GM23338 (cell line): ENCODE measurements at regions not wholly inside any gene's neighbourhood (a gene's known extent, or its start where the extent isn't known, plus 50 kb on each side); places are given as distances from the start of the nearest gene placed in this dataset.

Experiments used
- ATAC-seq: fragments of 200-7000 bp; cut with Tn5 transposase; 3 replicates; pipeline ENCODE4 v1.9.1; 2020
- DNase-seq: peaks from one replicate; pipeline ENCODE4 v3.0.0-alpha.2; 2015; ENCODE audit warnings: low spot score
- H2AFZ ChIP-seq: fragments of 200-600 bp; sonication (generic); 2 replicates; pipeline ENCODE4 v1.8.0; 2016; ENCODE audit warnings: antibody characterized with exemption, mild to moderate bottlenecking, moderate library complexity
- H3F3A ChIP-seq: fragments of 200-600 bp; sonication (generic); replicated peaks from 2 replicates; pipeline ENCODE4 v1.8.0; 2017; ENCODE audit warnings: antibody characterized with exemption, mixed run types, low read depth
- H3K27ac ChIP-seq: fragments of 200-600 bp; sonication (generic); 2 replicates; pipeline ENCODE4 v1.6.1; 2016; ENCODE audit warnings: low read depth
- H3K27me3 ChIP-seq: fragments of 200-600 bp; sonication (generic); 2 replicates; pipeline ENCODE4 v1.8.0; 2016; ENCODE audit warnings: mild to moderate bottlenecking, mixed run types, moderate library complexity; ENCODE audit not compliant: insufficient read depth
- H3K36me3 ChIP-seq: fragments of 200-600 bp; sonication (generic); 2 replicates; pipeline ENCODE4 v1.8.0; 2016; ENCODE audit warnings: mild to moderate bottlenecking; ENCODE audit not compliant: insufficient read depth
- H3K4me1 ChIP-seq: fragments of 200-600 bp; sonication (generic); 2 replicates; pipeline ENCODE4 v1.8.0; 2016; ENCODE audit warnings: mild to moderate bottlenecking, moderate library complexity; ENCODE audit not compliant: insufficient read depth
- H3K4me2 ChIP-seq: fragments of 200-600 bp; sonication (generic); 2 replicates; pipeline ENCODE4 v1.7.1; 2017; ENCODE audit warnings: mixed run types
- H3K4me3 ChIP-seq: fragments of 200-600 bp; sonication (generic); 2 replicates; pipeline ENCODE4 v1.6.1; 2016; ENCODE audit warnings: mixed run types
- H3K79me2 ChIP-seq: fragments of 200-600 bp; sonication (generic); replicated peaks from 2 replicates; pipeline ENCODE4 v1.8.0; 2017; ENCODE audit warnings: mild to moderate bottlenecking; ENCODE audit not compliant: insufficient read depth
- H3K9me2 ChIP-seq: fragments of 200-600 bp; sonication (generic); 2 replicates; pipeline ENCODE4 v1.8.0; 2017; ENCODE audit not compliant: insufficient read depth
- H4K20me1 ChIP-seq: fragments of 200-600 bp; sonication (generic); replicated peaks from 2 replicates; pipeline ENCODE4 v1.8.0; 2017; ENCODE audit warnings: mild to moderate bottlenecking; ENCODE audit not compliant: insufficient read depth
- H3K27ac Mint-ChIP-seq: 2 replicates; pipeline ENCODE4 v1.8.0; 2020; ENCODE audit warnings: inconsistent platforms, mild to moderate bottlenecking, moderate library complexity, mixed read lengths
- H3K27me3 Mint-ChIP-seq: 3 replicates; pipeline ENCODE4 v1.8.0; 2022; ENCODE audit warnings: low read depth, mild to moderate bottlenecking, moderate library complexity, mixed read lengths, inconsistent platforms; ENCODE audit not compliant: insufficient read depth, poor library complexity
- H3K36me3 Mint-ChIP-seq: 3 replicates; pipeline ENCODE4 v1.8.0; 2021; ENCODE audit warnings: low read depth, mild to moderate bottlenecking, inconsistent platforms, moderate library complexity, mixed read lengths
- H3K4me1 Mint-ChIP-seq: 3 replicates; pipeline ENCODE4 v1.8.0; 2020; ENCODE audit warnings: mild to moderate bottlenecking, inconsistent platforms, mixed read lengths
- H3K4me3 Mint-ChIP-seq: 3 replicates; pipeline ENCODE4 v1.8.0; 2021; ENCODE audit warnings: moderate library complexity, mild to moderate bottlenecking, inconsistent platforms, mixed read lengths
- H3K9me3 Mint-ChIP-seq: 3 replicates; pipeline ENCODE4 v1.8.0; 2020; ENCODE audit warnings: moderate library complexity, mild to moderate bottlenecking, inconsistent platforms, mixed read lengths
- EZH2 ChIP-seq: fragments of 200-600 bp; sonication (generic); IDR thresholded peaks from one replicate; pipeline ENCODE4 v1.8.0; 2017; ENCODE audit warnings: antibody characterized with exemption, mild to moderate bottlenecking, low read depth; ENCODE audit not compliant: unreplicated experiment
- EZH2phosphoT487 ChIP-seq: fragments of 200-600 bp; sonication (generic); IDR thresholded peaks from one replicate; pipeline ENCODE4 v1.8.1; 2018; ENCODE audit warnings: antibody characterized with exemption; ENCODE audit not compliant: unreplicated experiment
- JUNB ChIP-seq: IDR thresholded peaks from one replicate; pipeline ENCODE4 v1.6.1; 2016; ENCODE audit warnings: antibody characterized with exemption; ENCODE audit not compliant: unreplicated experiment
- NANOG ChIP-seq: IDR thresholded peaks from 2 replicates; pipeline ENCODE4 v1.6.1; 2016; ENCODE audit warnings: antibody characterized with exemption, borderline replicate concordance
- STAT1 ChIP-seq: IDR thresholded peaks from one replicate; pipeline ENCODE4 v1.6.1; 2016; ENCODE audit warnings: antibody characterized with exemption; ENCODE audit not compliant: unreplicated experiment
- ZNF114 ChIP-seq: fragments of 250-450 bp; sonication (Bioruptor Pico); IDR thresholded peaks from 2 replicates; pipeline ENCODE4 v1.5.0; 2020; ENCODE audit warnings: mild to moderate bottlenecking, moderate library complexity
- ZNF331 ChIP-seq: fragments of 250-450 bp; sonication (Bioruptor Pico); IDR thresholded peaks from 2 replicates; pipeline ENCODE4 v1.5.0; 2020; ENCODE audit warnings: low read depth, mild to moderate bottlenecking, moderate library complexity
- TF ChIP-seq, protein P1 (sequence below), 2 experiments: fragments of 200-600 bp in 1 of 2; sonication (generic) in 1 of 2; conservative IDR thresholded peaks; 2 replicates each; pipeline versions ENCODE4 v1.5.1 to v1.6.1; 2016 to 2017; ENCODE audit warnings: antibody characterized with exemption in 2 of 2, low read depth in 2 of 2, mild to moderate bottlenecking in 2 of 2, moderate library complexity in 1 of 2
- TF ChIP-seq, protein P2 (sequence below): IDR thresholded peaks from one replicate; pipeline ENCODE4 v1.6.1; 2018; ENCODE audit warnings: antibody characterized with exemption; ENCODE audit not compliant: unreplicated experiment
- TF ChIP-seq, protein P3 (sequence below): fragments of 250-450 bp; sonication (Bioruptor Pico); IDR thresholded peaks from 2 replicates; pipeline ENCODE4 v1.5.0; 2020; ENCODE audit warnings: mild to moderate bottlenecking, moderate library complexity

DNA sequence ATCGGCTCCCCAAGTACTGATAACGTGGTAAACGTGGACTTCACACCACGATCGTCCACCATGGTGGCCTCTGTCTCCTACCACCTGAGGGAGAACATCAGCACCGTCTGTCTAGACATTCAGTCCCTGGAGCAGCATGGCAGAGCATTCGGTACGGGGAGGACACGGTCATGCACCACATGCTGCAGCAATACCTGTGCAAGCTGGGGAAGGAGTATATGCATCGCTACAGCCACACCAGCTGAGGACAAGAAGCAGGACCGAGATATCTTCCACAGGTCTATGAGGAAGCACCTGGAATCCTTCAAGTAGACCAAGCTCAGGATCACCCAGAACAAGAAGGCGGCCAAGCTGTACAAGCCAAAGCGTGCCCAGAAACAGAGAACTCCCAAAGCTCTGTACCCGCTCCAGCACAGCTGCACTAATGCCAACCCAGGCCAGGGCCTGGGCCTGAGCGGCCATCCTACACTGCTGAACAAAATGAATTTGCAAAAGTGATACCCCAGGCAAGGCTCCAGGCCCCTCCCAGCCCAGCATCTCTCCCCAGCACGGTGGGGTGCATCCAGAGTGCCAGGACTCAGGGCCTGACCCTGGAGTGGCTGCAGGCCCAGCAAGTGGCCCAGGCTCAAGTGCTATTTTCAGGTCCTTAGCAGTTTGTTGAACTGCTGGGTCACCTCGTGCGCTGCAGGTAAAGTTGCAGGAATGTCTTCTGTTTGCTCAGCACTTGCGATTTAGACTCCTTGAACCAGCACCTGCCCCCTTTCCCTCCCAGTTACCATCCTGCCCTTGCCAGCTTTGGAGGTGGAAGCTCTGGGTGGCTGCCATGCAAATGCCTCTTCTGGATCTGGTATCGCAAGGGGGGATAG, 119.3 kb upstream of the SERPIND1 start:
- peaks cover 3% of the 10 kb centered on the region for H3K27me3 Mint-ChIP-seq
- no peaks in the 10 kb centered on the region for H3K4me1 Mint-ChIP-seq
- no peak for ATAC-seq

More for the DNA sequence above, 119.3 kb upstream of the SERPIND1 start:
- H3K27ac ChIP-seq, result no peak overlapping the region
- no peak overlapping the region for H3K4me2 ChIP-seq
- no peaks in the 10 kb centered on the region for H3K36me3 ChIP-seq
- H3F3A ChIP-seq, result no peaks in the 10 kb centered on the region
- H3K4me3 ChIP-seq, result no peak overlapping the region
- H2AFZ ChIP-seq, result no peak overlapping the region
- no peaks in the 10 kb centered on the region for H3K27me3 ChIP-seq
- H3K9me2 ChIP-seq, result no peaks in the 10 kb centered on the region
- no peaks in the 10 kb centered on the region for H4K20me1 ChIP-seq
- H3K4me3 Mint-ChIP-seq, result no peak overlapping the region
- no peaks in the 10 kb centered on the region; the same call in 2 of the 3 replicates for H3K9me3 Mint-ChIP-seq
- no peaks in the 10 kb centered on the region for H3K4me1 ChIP-seq
- H3K79me2 ChIP-seq, result no peaks in the 10 kb centered on the region
- DNase-seq, result no peak
- TF ChIP-seq JUNB (no peak), STAT1 (no peak), NANOG (no peak), EZH2phosphoT487 (no peak), ZNF331 (CRISPR knock-in tag) (no peak), EZH2 (no peak), ZNF114 (CRISPR knock-in tag) (no peak)
- TF ChIP-seq, protein P1, sequence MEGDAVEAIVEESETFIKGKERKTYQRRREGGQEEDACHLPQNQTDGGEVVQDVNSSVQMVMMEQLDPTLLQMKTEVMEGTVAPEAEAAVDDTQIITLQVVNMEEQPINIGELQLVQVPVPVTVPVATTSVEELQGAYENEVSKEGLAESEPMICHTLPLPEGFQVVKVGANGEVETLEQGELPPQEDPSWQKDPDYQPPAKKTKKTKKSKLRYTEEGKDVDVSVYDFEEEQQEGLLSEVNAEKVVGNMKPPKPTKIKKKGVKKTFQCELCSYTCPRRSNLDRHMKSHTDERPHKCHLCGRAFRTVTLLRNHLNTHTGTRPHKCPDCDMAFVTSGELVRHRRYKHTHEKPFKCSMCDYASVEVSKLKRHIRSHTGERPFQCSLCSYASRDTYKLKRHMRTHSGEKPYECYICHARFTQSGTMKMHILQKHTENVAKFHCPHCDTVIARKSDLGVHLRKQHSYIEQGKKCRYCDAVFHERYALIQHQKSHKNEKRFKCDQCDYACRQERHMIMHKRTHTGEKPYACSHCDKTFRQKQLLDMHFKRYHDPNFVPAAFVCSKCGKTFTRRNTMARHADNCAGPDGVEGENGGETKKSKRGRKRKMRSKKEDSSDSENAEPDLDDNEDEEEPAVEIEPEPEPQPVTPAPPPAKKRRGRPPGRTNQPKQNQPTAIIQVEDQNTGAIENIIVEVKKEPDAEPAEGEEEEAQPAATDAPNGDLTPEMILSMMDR (conservative IDR thresholded peaks at IDR 0.05; ENCODE audit: low read depth in 2 of 2), result no peak
- TF ChIP-seq, protein P2, sequence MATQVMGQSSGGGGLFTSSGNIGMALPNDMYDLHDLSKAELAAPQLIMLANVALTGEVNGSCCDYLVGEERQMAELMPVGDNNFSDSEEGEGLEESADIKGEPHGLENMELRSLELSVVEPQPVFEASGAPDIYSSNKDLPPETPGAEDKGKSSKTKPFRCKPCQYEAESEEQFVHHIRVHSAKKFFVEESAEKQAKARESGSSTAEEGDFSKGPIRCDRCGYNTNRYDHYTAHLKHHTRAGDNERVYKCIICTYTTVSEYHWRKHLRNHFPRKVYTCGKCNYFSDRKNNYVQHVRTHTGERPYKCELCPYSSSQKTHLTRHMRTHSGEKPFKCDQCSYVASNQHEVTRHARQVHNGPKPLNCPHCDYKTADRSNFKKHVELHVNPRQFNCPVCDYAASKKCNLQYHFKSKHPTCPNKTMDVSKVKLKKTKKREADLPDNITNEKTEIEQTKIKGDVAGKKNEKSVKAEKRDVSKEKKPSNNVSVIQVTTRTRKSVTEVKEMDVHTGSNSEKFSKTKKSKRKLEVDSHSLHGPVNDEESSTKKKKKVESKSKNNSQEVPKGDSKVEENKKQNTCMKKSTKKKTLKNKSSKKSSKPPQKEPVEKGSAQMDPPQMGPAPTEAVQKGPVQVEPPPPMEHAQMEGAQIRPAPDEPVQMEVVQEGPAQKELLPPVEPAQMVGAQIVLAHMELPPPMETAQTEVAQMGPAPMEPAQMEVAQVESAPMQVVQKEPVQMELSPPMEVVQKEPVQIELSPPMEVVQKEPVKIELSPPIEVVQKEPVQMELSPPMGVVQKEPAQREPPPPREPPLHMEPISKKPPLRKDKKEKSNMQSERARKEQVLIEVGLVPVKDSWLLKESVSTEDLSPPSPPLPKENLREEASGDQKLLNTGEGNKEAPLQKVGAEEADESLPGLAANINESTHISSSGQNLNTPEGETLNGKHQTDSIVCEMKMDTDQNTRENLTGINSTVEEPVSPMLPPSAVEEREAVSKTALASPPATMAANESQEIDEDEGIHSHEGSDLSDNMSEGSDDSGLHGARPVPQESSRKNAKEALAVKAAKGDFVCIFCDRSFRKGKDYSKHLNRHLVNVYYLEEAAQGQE, result no peak
- TF ChIP-seq, protein P3, sequence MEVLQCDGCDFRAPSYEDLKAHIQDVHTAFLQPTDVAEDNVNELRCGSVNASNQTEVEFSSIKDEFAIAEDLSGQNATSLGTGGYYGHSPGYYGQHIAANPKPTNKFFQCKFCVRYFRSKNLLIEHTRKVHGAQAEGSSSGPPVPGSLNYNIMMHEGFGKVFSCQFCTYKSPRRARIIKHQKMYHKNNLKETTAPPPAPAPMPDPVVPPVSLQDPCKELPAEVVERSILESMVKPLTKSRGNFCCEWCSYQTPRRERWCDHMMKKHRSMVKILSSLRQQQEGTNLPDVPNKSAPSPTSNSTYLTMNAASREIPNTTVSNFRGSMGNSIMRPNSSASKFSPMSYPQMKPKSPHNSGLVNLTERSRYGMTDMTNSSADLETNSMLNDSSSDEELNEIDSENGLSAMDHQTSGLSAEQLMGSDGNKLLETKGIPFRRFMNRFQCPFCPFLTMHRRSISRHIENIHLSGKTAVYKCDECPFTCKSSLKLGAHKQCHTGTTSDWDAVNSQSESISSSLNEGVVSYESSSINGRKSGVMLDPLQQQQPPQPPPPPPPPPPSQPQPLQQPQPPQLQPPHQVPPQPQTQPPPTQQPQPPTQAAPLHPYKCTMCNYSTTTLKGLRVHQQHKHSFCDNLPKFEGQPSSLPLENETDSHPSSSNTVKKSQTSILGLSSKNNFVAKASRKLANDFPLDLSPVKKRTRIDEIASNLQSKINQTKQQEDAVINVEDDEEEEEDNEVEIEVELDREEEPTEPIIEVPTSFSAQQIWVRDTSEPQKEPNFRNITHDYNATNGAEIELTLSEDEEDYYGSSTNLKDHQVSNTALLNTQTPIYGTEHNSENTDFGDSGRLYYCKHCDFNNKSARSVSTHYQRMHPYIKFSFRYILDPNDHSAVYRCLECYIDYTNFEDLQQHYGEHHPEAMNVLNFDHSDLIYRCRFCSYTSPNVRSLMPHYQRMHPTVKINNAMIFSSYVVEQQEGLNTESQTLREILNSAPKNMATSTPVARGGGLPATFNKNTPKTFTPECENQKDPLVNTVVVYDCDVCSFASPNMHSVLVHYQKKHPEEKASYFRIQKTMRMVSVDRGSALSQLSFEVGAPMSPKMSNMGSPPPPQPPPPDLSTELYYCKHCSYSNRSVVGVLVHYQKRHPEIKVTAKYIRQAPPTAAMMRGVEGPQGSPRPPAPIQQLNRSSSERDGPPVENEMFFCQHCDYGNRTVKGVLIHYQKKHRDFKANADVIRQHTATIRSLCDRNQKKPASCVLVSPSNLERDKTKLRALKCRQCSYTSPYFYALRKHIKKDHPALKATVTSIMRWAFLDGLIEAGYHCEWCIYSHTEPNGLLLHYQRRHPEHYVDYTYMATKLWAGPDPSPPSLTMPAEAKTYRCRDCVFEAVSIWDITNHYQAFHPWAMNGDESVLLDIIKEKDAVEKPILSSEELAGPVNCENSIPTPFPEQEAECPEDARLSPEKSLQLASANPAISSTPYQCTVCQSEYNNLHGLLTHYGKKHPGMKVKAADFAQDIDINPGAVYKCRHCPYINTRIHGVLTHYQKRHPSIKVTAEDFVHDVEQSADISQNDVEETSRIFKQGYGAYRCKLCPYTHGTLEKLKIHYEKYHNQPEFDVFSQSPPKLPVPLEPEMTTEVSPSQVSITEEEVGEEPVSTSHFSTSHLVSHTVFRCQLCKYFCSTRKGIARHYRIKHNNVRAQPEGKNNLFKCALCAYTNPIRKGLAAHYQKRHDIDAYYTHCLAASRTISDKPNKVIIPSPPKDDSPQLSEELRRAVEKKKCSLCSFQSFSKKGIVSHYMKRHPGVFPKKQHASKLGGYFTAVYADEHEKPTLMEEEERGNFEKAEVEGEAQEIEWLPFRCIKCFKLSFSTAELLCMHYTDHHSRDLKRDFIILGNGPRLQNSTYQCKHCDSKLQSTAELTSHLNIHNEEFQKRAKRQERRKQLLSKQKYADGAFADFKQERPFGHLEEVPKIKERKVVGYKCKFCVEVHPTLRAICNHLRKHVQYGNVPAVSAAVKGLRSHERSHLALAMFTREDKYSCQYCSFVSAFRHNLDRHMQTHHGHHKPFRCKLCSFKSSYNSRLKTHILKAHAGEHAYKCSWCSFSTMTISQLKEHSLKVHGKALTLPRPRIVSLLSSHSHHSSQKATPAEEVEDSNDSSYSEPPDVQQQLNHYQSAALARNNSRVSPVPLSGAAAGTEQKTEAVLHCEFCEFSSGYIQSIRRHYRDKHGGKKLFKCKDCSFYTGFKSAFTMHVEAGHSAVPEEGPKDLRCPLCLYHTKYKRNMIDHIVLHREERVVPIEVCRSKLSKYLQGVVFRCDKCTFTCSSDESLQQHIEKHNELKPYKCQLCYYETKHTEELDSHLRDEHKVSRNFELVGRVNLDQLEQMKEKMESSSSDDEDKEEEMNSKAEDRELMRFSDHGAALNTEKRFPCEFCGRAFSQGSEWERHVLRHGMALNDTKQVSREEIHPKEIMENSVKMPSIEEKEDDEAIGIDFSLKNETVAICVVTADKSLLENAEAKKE (CRISPR knock-in tag), result no peak
- H3K27ac Mint-ChIP-seq, result no peak overlapping the region
- H3K36me3 Mint-ChIP-seq, result no peaks in the 10 kb centered on the region
